Left lung (tissue), 4 donors: ENCODE measurements at regions not wholly inside any gene's neighbourhood (a gene's known extent, or its start where the extent isn't known, plus 50 kb on each side); places are given as distances from the start of the nearest gene placed in this dataset.

Experiments used
- ATAC-seq: fragments of 200-7000 bp; cut with Tn5 transposase; one replicate; pipeline ENCODE4 v1.9.1; 2020; ENCODE audit warnings: moderate library complexity
- DNase-seq, 4 donors: peaks; one replicate each; pipeline ENCODE4 v3.0.0-alpha.2; 2013 to 2020
- H3K27ac ChIP-seq, 2 donors: fragments of 200-600 bp; sonication (generic) in 1 of 2; one replicate each; pipeline versions ENCODE4 v1.5.0 to v1.8.0; 2020 to 2021
- H3K27me3 ChIP-seq, 2 donors: fragments of 200-600 bp; sonication (generic) in 1 of 2; one replicate each; pipeline versions ENCODE4 v1.5.0 to v1.8.0; 2020 to 2021
- H3K36me3 ChIP-seq, 2 donors: fragments of 200-600 bp; sonication (generic) in 1 of 2; one replicate each; pipeline versions ENCODE4 v1.5.0 to v1.8.0; 2020 to 2021
- H3K4me1 ChIP-seq, 2 donors: fragments of 200-600 bp; one replicate each; pipeline ENCODE4 v1.8.0; 2021
- H3K4me3 ChIP-seq, 2 donors: fragments of 200-600 bp; sonication (generic) in 1 of 2; one replicate each; pipeline versions ENCODE4 v1.5.0 to v1.8.0; 2020 to 2021; ENCODE audit warnings: mild to moderate bottlenecking in 1 of 2
- H3K9me3 ChIP-seq, 2 donors: fragments of 200-600 bp; sonication (generic) in 1 of 2; one replicate each; pipeline versions ENCODE4 v1.5.0 to v1.8.0; 2020 to 2021
- intact Hi-C, 2 donors: fragments of 100-400 bp; cut with DNase I; formaldehyde crosslinking; loops; one replicate each; pipeline versions ENCODE4 v1.11.2 to v1.14.2; 2022
- TF ChIP-seq, protein P1 (sequence below), 2 donors: fragments of 200-600 bp; sonication (generic) in 1 of 2; IDR thresholded peaks; one replicate each; pipeline versions ENCODE4 v1.5.0 to v1.8.0; 2021; ENCODE audit warnings: antibody characterized with exemption in 2 of 2
- donor health status: DM: no; HTN: yes; CAD: no.
- donor health status: DM: no; HTN: no; CAD: no.

DNA sequence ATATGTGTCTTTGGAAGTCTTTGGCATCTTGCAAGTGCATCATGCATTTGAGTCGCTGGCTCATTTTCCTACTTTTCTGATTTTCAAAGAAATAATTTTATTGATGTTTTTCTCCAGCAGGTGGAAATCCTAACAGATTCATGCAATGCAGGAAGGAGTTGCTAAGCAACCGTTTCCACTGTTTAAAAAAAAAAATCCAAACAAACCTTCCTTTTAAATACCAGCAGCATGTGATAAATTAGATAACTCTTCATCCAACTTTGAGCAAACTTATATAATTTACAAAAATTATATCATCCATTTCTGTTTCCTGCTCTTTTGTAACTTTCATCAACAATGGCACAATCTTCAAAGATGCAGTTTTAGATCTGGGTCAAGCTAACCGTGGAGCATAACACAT, 364.1 kb downstream of the MFSD1 start:
- Histone ChIP-seq H3K4me3 (no peak overlapping the region), H3K9me3 (no peaks in the 10 kb centered on the region), H3K27ac (no peak overlapping the region), H3K27me3 (no peaks in the 10 kb centered on the region), H3K4me1 (no peaks in the 10 kb centered on the region), H3K36me3 (no peaks in the 10 kb centered on the region)
- intact Hi-C loops, result no loop called here
- TF ChIP-seq, protein P1, sequence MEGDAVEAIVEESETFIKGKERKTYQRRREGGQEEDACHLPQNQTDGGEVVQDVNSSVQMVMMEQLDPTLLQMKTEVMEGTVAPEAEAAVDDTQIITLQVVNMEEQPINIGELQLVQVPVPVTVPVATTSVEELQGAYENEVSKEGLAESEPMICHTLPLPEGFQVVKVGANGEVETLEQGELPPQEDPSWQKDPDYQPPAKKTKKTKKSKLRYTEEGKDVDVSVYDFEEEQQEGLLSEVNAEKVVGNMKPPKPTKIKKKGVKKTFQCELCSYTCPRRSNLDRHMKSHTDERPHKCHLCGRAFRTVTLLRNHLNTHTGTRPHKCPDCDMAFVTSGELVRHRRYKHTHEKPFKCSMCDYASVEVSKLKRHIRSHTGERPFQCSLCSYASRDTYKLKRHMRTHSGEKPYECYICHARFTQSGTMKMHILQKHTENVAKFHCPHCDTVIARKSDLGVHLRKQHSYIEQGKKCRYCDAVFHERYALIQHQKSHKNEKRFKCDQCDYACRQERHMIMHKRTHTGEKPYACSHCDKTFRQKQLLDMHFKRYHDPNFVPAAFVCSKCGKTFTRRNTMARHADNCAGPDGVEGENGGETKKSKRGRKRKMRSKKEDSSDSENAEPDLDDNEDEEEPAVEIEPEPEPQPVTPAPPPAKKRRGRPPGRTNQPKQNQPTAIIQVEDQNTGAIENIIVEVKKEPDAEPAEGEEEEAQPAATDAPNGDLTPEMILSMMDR (IDR thresholded peaks at IDR 0.05), result no peak
- ATAC-seq (no peak), DNase-seq (no peak)

DNA sequence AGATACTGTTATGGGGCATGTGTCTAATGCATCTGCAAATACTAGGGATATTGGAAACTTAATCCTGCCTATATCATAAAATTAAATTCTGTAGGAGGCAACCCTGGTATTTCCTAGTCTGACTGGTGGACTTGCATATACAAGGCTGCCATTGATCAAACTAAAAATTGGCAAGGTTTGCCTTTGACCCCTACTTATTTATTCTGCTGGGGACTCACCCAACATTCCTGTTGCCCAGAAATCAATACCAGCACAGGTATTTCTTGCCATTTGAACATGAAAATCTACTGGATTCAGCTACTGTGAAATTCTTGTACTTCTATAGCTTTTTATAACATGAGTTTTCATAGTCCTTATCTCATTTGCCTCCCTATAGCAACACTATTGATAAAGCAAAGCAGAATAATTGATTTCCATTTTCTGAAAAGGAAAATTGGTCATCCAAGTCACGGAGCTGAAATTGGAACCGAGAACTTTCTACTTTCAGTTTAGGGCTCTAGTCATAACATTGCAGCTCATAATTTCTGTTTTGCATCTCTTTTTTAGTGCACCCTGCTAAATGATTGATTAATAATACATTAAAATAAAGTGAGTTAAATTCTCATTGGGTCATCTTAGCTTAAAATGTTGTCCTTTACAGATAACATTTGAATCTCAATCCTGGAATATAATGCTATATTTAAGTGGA, 365.2 kb downstream of the MFSD1 start:
- Histone ChIP-seq H3K9me3 (no peaks in the 10 kb centered on the region), H3K4me3 (no peak overlapping the region), H3K27ac (no peak overlapping the region), H3K36me3 (no peaks in the 10 kb centered on the region), H3K4me1 (no peaks in the 10 kb centered on the region), H3K27me3 (no peaks in the 10 kb centered on the region)
- ATAC-seq (no peak), DNase-seq (no peak)
- intact Hi-C loops, result no loop called here
- TF ChIP-seq, protein P1 (IDR thresholded peaks at IDR 0.05), result no peak

DNA sequence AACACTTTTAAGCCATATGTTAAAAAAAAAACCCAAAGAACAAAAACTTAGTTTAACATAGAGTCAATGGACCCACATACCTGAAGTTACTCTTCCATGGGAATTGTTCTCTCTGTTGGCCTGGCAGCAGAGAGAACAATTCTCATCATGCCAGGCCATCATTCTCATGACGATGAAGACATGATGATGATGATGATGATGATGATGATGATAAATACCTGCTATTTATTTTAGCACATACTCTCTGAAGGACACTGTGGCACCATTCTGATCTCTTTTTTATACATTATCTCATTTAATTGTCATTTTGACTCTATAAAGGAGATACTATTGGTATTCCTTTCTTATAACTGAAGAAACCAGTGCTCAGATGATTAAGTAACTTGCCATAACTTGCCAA, 366.9 kb downstream of the MFSD1 start:
- no peaks in the 10 kb centered on the region for H3K4me1 ChIP-seq
- DNase-seq (no peak), ATAC-seq (no peak)
- intact Hi-C loops, result no loop called here
- H3K27ac ChIP-seq, result no peak overlapping the region
- TF ChIP-seq, protein P1 (IDR thresholded peaks at IDR 0.05), result no peak
- H3K4me3 ChIP-seq, result no peak overlapping the region
- H3K36me3 ChIP-seq, result no peaks in the 10 kb centered on the region
- no peaks in the 10 kb centered on the region for H3K27me3 ChIP-seq
- H3K9me3 ChIP-seq, result no peaks in the 10 kb centered on the region

DNA sequence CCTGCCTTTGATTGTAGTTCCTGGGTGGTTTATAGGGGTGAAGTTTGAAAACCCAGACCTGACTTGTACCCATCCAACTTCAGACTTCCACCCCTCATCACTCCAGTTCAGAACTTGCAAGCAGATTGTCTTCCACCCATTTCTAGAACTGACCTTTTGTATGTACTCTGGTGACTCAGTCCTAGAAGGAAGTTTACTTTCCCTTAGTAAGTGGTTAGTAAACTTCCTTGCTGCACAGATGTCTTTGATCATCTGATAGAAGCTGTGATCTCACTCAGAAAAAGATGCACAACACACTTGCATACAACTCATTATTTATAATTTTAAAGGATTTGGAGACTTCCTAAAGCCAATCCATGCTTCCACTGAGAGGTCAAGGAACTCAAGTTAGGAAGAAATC, 368.0 kb downstream of the MFSD1 start:
- no peak overlapping the region for H3K4me3 ChIP-seq
- no peaks in the 10 kb centered on the region for H3K36me3 ChIP-seq
- DNase-seq (no peak), ATAC-seq (peak; percentile 84)
- intact Hi-C loops, result no loop called here
- H3K9me3 ChIP-seq, result no peaks in the 10 kb centered on the region
- TF ChIP-seq, protein P1 (IDR thresholded peaks at IDR 0.05), result no peak
- no peaks in the 10 kb centered on the region for H3K27me3 ChIP-seq
- H3K27ac ChIP-seq, result no peak overlapping the region
- no peaks in the 10 kb centered on the region for H3K4me1 ChIP-seq

DNA sequence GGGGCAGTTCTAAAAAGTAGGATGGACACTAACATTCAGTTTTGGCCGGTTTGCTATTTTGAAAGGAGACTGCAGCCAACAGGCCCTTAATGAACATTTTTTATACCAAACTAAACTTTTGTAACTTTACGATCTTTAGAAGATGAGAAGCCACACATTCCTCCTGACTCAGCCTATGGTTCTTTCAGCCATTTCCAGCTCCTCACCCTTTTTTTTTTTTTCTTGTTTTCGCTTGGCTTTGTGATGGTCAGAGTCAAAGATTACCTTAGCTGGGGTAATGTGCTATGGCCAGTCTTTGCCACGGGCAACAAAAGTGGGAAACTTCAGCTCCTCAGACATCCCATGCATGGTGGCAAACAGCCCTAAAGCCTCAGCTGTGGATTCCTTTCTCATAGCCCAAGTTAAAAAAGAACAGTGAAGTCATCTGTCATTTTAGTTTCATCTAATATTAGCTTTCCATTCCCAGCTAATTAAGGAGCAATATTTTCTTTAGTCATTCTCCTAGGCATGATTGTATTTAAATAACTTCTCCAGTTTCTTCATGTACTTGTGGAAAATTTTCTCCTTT, 368.7 kb downstream of the MFSD1 start:
- TF ChIP-seq, protein P1 (IDR thresholded peaks at IDR 0.05), result no peak
- H3K4me1 ChIP-seq, result no peaks in the 10 kb centered on the region
- H3K9me3 ChIP-seq, result no peaks in the 10 kb centered on the region
- H3K4me3 ChIP-seq, result no peak overlapping the region
- H3K27ac ChIP-seq, result no peak overlapping the region
- no peaks in the 10 kb centered on the region for H3K36me3 ChIP-seq
- DNase-seq (no peak), ATAC-seq (no peak)
- intact Hi-C loops, result no loop called here
- no peaks in the 10 kb centered on the region for H3K27me3 ChIP-seq
